NCI-H1105 (cell line): ENCODE measurements at regions not wholly inside any gene's neighbourhood (a gene's known extent, or its start where the extent isn't known, plus 50 kb on each side); places are given as distances from the start of the nearest gene placed in this dataset.

Experiments used
- DNase-seq: peaks from one replicate; lab custom pipeline; 2025; lab: John Stamatoyannopoulos, UW

- no peak for DNase-seq
Measured at GRCh38 chr3:99500485-99500884, 137.9 kb upstream of the COL8A1 start.

- DNase-seq: peak; percentile 6
Measured at GRCh38 chr3:99499235-99500158, 138.9 kb upstream of the COL8A1 start.

GRCh38 chr3:99498550-99499234 lies 139.7 kb upstream of the COL8A1 start:
- no peak for DNase-seq

- no peak for DNase-seq
Measured at GRCh38 chr3:99487894-99488293, 150.5 kb upstream of the COL8A1 start.

- no peak for DNase-seq
Measured at GRCh38 chr3:99485286-99485685, 153.1 kb upstream of the COL8A1 start.

- no peak for DNase-seq
Measured at GRCh38 chr3:99484871-99485270, 153.5 kb upstream of the COL8A1 start.

GRCh38 chr3:99483841-99484240 lies 154.6 kb upstream of the COL8A1 start:
- no peak for DNase-seq

- DNase-seq: no peak
Measured at GRCh38 chr3:99482191-99482590, 156.2 kb upstream of the COL8A1 start.

GRCh38 chr3:99481561-99481960 lies 156.8 kb upstream of the COL8A1 start:
- no peak for DNase-seq

- DNase-seq: no peak
Measured at GRCh38 chr3:99479768-99480167, 158.6 kb upstream of the COL8A1 start.

- DNase-seq: no peak
Measured at GRCh38 chr3:99477650-99478049, 160.7 kb upstream of the COL8A1 start.

- no peak for DNase-seq
Measured at GRCh38 chr3:99475229-99475628, 163.2 kb upstream of the COL8A1 start.

- DNase-seq: no peak
Measured at GRCh38 chr3:99474776-99475175, 163.6 kb upstream of the COL8A1 start.

GRCh38 chr3:99473321-99473751 lies 165.1 kb upstream of the COL8A1 start:
- DNase-seq: no peak

- DNase-seq: no peak
Measured at GRCh38 chr3:99472385-99472784, 166.0 kb upstream of the COL8A1 start.

- DNase-seq: no peak
Measured at GRCh38 chr3:99471353-99472323, 166.8 kb upstream of the COL8A1 start.

GRCh38 chr3:99470841-99471240 lies 167.6 kb upstream of the COL8A1 start:
- DNase-seq: no peak

GRCh38 chr3:99468918-99469317 lies 169.5 kb upstream of the COL8A1 start:
- no peak for DNase-seq

GRCh38 chr3:99467420-99467819 lies 171.0 kb upstream of the COL8A1 start:
- DNase-seq: no peak

GRCh38 chr3:99466331-99466730 lies 172.1 kb upstream of the COL8A1 start:
- no peak for DNase-seq

GRCh38 chr3:99458013-99458412 lies 180.4 kb upstream of the COL8A1 start:
- DNase-seq: no peak

- DNase-seq: no peak
Measured at GRCh38 chr3:99442599-99442998, 195.8 kb upstream of the COL8A1 start.
